Esophagus squamous epithelium (tissue), 5 donors: ENCODE measurements at regions not wholly inside any gene's neighbourhood (a gene's known extent, or its start where the extent isn't known, plus 50 kb on each side); places are given as distances from the start of the nearest gene placed in this dataset.
"Not testable (repeated sequence)": the region's sequence is repeated elsewhere in the genome, so short reads cannot be mapped to it uniquely, and the experiment has no call there.

Experiments used
- DNase-seq: peaks from one replicate; lab custom pipeline; 2025; lab: John Stamatoyannopoulos, UW
- H3K27ac ChIP-seq, 4 donors: fragments of 200-600 bp; sonication (generic); one replicate each; pipeline ENCODE4 v1.5.1; 2016 to 2019; ENCODE audit warnings: mild to moderate bottlenecking in 1 of 4
- H3K27me3 ChIP-seq, 4 donors: fragments of 200-600 bp; sonication (generic); 1 replicate in 3 of 4; 2 replicates in 1 of 4; pipeline versions ENCODE4 v1.5.1 to v1.6.0; 2017 to 2021; ENCODE audit warnings: antibody characterized with exemption in 1 of 4
- H3K36me3 ChIP-seq, 3 donors: fragments of 200-600 bp; sonication (generic); one replicate each; pipeline ENCODE4 v1.5.1; 2016 to 2019
- H3K4me1 ChIP-seq, 3 donors: fragments of 200-600 bp; sonication (generic); one replicate each; pipeline ENCODE4 v1.5.1; 2017 to 2019
- H3K4me3 ChIP-seq, 4 donors: fragments of 200-600 bp; sonication (generic); 1 replicate in 3 of 4; 2 replicates in 1 of 4; pipeline ENCODE4 v1.5.1; 2016 to 2019; ENCODE audit warnings: mild to moderate bottlenecking in 2 of 4, moderate library complexity in 1 of 4
- H3K9me3 ChIP-seq, 3 donors: fragments of 200-600 bp; sonication (generic); one replicate each; pipeline ENCODE4 v1.5.1; 2016 to 2019
- CTCF ChIP-seq, 6 experiments: fragments of 450-650 bp in 4 of 6; fragments of 200-600 bp in 2 of 6; sonication (generic) in 2 of 6; IDR thresholded peaks; one replicate each; pipeline ENCODE4 v1.5.1; 2016 to 2019; ENCODE audit warnings: antibody characterized with exemption in 6 of 6, mild to moderate bottlenecking in 4 of 6, moderate library complexity in 4 of 6
- POLR2A ChIP-seq, 4 donors: fragments of 450-650 bp; IDR thresholded peaks; one replicate each; pipeline ENCODE4 v1.6.1; 2017; ENCODE audit warnings: antibody characterized with exemption in 4 of 4, mild to moderate bottlenecking in 4 of 4, moderate library complexity in 3 of 4
- WGBS, 2 donors: methylation state at CpG; one replicate each; pipeline ENCODE4 v1.1.5; 2018; 5-methylcytosine and 5-hydroxymethylcytosine counted together
- intact Hi-C: fragments of 100-400 bp; cut with DNase I; formaldehyde crosslinking; loops from one replicate; pipeline ENCODE4 v1.15.0; 2022
- small RNA-seq, 4 donors: library from RNA; depleted of rRNA; stranded (forward); fragments of <200 nt; gene quantifications; one replicate each; pipeline ENCODE3, GENCODE V24; 2016
- donor health status: DM: yes; HTN: yes; CAD: no.

- DNase-seq, H3K4me1 ChIP-seq, H3K36me3 ChIP-seq, intact Hi-C loops, H3K27me3 ChIP-seq, H3K9me3 ChIP-seq: not testable (repeated sequence)
- H3K4me3 ChIP-seq = peak overlapping the region; percentile 44 to 68 (median 44)
- peak overlapping the region; percentile 73 to 86 (median 78) for H3K27ac ChIP-seq
- TF ChIP-seq CTCF (IDR thresholded peaks at IDR 0.05) (peak in 1 of 6 experiments; percentile 12), POLR2A (IDR thresholded peaks at IDR 0.05) (peak in 2 of 4 donors; percentile 41 to 81)
- WGBS, 2 donors = no CpG with 5 or more reads among the region's 69 CpGs
Observed at GRCh38 chr1:149390173-149390926, 84.5 kb upstream of the NBPF19 start.

- H3K4me3 ChIP-seq = peak overlapping the region; percentile 44 to 68 (median 44)
- intact Hi-C loops = not testable (repeated sequence)
- peak overlapping the region; percentile 73 to 86 (median 78) for H3K27ac ChIP-seq
Observed at GRCh38 chr1:149390931-149391330, 83.9 kb upstream of the NBPF19 start.

GRCh38 chr1:149395802-149396201 is 79.0 kb upstream of the NBPF19 start:
- 50 to 72% methylated on average over 2 of the region's 2 CpGs for WGBS, 2 donors
- H3K4me1 ChIP-seq, H3K9me3 ChIP-seq, H3K36me3 ChIP-seq, H3K27ac ChIP-seq, H3K4me3 ChIP-seq, DNase-seq, intact Hi-C loops, H3K27me3 ChIP-seq: not testable (repeated sequence)

More at GRCh38 chr1:149390931-149391330, 83.9 kb upstream of the NBPF19 start:
- not testable (repeated sequence) for H3K9me3 ChIP-seq, H3K4me1 ChIP-seq, H3K27me3 ChIP-seq, DNase-seq, H3K36me3 ChIP-seq
- WGBS, 2 donors = no CpG with 5 or more reads among the region's 43 CpGs

- 18 to 38% methylated on average over 3 of the region's 6 CpGs for WGBS, 2 donors
- DNase-seq, H3K27me3 ChIP-seq, H3K4me1 ChIP-seq, H3K36me3 ChIP-seq, H3K9me3 ChIP-seq, intact Hi-C loops: not testable (repeated sequence)
- peak overlapping the region; percentile 58 to 84 (median 74) for H3K27ac ChIP-seq
- H3K4me3 ChIP-seq = peak overlapping the region in 1 of 4 donors; percentile 23
Observed at GRCh38 chr1:149398527-149398926, 76.3 kb upstream of the NBPF19 start.

GRCh38 chr1:149408404-149408803 is 66.4 kb upstream of the NBPF19 start:
- DNase-seq, H3K27ac ChIP-seq, H3K9me3 ChIP-seq, H3K4me1 ChIP-seq, H3K4me3 ChIP-seq, H3K27me3 ChIP-seq, intact Hi-C loops, H3K36me3 ChIP-seq: not testable (repeated sequence)

GRCh38 chr1:149415373-149415772 is 59.5 kb upstream of the NBPF19 start:
- H3K9me3 ChIP-seq, H3K27ac ChIP-seq, H3K4me3 ChIP-seq, DNase-seq, intact Hi-C loops, H3K4me1 ChIP-seq, H3K27me3 ChIP-seq, H3K36me3 ChIP-seq: not testable (repeated sequence)
- WGBS, 2 donors = no CpG with 5 or more reads among the region's 1 CpG

- H3K4me1 ChIP-seq, H3K4me3 ChIP-seq, intact Hi-C loops, H3K9me3 ChIP-seq, H3K36me3 ChIP-seq, DNase-seq, H3K27me3 ChIP-seq: not testable (repeated sequence)
- 100% methylated on average over 2 of the region's 3 CpGs; no CpG with 5 or more reads in 1 of the 2 donors for WGBS, 2 donors
- peak overlapping the region in 1 of 4 donors; percentile 20 for H3K27ac ChIP-seq
Observed at GRCh38 chr1:149418782-149419181, 56.1 kb upstream of the NBPF19 start.

- WGBS, 2 donors = 50 to 61% methylated on average over 3 to 4 of the region's 5 CpGs
- H3K9me3 ChIP-seq, H3K4me3 ChIP-seq, H3K36me3 ChIP-seq, H3K27me3 ChIP-seq, H3K4me1 ChIP-seq, intact Hi-C loops, DNase-seq: not testable (repeated sequence)
- H3K27ac ChIP-seq = peak overlapping the region in 1 of 4 donors; percentile 49
Observed at GRCh38 chr1:149423122-149423521, 51.7 kb upstream of the NBPF19 start.

Small RNA genes in the stretch of these regions (small RNA-seq; reads per million reads assigned to genes)
- gene RF00100 = 167 to 1,223 (median 825) reads per million in 4 donors
- gene RNU1-59P = 0 to 0.07 (median 0) reads per million in 4 donors
